COLO829 (cell line): ENCODE measurements at regions not wholly inside any gene's neighbourhood (a gene's known extent, or its start where the extent isn't known, plus 50 kb on each side); places are given as distances from the start of the nearest gene placed in this dataset.

Experiments used
- DNase-seq: peaks from one replicate; pipeline ENCODE4 v3.0.0; 2012; ENCODE audit warnings: low spot score

DNA sequence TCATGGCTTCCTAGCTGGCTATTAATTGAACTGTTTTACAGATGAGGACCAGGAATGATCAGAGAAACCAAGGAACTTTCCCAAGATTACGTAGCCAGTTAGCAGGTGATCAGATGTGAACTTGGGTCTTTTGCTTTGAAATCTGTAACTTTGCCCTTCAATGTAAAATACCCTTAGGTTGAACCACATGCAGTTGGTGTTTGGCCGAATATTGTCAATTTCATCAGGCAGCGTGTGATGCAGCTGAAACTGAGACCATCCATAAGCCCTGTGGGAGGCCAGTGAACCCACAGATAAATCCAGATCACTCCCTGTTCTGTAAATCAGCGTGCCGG is 150.8 kb downstream of the ETS2 start:
- DNase-seq, result no peak

DNA sequence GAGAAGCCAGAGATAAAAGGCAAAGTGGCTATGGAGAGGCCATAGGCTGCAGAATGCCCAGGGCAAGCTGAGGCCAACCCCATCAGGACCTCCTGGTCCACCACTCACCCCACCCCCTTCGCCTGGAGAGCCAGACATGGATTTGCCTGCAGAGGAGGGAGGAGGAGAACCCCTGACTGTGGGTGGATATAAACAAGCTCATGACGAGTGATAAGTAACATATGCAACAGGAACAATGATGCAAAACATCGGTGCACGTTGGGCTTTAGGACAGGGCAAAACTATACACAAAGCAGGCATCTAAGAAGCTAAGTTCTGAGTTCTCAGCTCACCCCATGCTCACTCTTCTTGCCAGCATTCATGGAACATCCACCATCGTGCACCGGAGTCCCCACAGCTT is 150.3 kb downstream of the ETS2 start:
- DNase-seq, result no peak

DNA sequence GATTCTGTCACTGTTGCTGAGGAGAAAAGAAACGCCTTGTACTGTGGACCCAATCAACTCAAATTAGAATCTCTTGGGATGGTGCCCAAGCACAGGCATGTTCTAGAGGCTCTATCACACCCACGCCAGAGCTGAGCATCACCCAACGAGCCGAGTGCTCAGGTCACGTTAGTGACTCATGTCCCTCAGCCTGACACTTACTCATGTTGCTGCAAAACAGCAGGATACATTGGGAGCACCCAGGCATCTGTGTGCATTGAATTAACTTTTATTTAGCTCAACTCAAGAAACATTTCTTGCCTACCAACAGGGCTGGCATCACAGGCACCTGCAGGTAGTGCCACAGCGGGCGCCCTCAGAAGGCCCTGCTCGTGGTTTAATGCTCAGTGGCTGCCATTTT is 149.8 kb downstream of the ETS2 start:
- no peak for DNase-seq

DNA sequence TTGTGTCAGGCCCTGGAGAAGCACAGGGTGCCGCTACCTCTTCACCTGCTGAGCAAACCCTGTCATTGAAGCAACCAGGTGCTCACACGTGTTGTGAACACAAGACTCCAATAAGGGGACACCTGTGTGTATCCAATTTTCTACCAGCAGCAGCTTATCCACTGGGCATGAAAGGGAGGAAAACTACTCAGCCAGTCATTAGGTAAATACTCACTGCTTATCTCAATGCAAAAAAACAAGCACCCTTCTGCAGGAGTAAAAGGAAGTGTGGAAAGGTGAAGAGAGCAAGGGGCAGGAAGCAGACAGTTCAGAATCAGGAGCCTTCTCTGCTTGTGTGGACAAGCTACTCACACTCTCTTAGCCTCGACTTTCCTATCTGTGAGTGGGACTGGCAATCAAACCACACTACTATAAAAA is 148.9 kb downstream of the ETS2 start:
- no peak for DNase-seq

DNA sequence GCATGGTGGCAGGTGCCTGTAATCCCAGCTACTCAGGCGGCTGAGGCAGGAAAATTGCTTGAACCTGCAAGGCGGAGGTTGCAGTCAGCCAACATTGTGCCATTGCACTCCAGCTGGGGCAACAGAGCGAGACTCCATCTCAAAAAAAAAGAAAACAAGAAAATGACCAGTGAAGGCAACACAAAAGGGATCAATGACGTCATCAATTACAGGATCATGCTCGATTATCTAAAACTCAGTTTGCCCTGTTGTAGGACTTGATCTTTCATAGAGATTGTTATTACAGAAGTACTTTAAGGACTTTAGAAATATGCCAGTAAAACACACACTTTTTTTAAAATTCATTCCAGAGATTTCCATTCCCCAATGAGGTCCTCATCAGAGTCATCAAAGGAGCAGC is 147.8 kb downstream of the ETS2 start:
- no peak for DNase-seq

DNA sequence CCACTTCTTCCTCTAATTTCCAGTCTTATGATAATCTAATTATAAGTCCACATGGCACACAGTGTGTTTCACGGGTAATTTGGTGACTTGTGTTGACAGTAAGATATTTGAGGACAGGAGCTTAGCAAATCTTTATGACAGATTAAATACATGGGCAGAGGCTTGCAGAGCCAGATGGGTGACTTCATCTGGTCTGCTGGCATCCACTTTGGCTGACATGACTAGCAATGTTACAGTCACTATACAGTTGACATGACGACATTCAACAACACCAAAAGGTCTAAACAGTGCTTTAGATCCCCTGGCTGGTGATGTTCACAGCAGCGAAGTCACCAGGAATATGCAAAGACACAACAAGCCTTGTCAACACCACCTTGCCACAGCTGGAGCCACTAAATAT is 147.2 kb downstream of the ETS2 start:
- no peak for DNase-seq

DNA sequence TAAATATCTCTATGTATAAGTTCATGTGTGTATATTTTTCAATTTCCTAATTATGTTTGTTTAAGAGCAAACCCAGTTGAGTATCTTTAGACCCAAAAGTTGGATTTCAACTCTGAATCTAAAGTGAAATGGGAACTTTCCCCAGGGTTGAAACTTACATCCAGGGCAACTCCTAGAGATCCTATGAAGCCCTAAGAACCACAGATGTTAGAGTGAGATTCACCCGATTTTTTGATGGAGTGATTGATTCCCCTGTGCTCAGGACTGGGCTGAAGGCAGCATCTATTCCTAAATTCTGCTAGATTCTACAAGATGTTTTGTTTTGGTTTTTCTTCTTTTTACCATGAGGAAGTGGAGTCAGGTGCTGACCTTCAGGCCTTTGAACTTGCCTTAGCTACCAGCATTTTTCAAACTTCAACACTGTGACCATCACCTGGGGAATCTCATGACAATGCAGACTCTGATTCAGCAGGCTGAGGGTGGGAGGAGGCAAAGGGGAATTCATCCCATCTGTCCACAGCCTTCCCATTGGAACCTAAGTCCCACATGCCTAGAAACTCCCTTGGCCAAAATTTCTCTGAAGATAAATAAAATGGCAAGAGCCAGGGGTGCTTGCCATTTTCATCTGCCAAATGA is 145.5 kb downstream of the ETS2 start:
- no peak for DNase-seq

DNA sequence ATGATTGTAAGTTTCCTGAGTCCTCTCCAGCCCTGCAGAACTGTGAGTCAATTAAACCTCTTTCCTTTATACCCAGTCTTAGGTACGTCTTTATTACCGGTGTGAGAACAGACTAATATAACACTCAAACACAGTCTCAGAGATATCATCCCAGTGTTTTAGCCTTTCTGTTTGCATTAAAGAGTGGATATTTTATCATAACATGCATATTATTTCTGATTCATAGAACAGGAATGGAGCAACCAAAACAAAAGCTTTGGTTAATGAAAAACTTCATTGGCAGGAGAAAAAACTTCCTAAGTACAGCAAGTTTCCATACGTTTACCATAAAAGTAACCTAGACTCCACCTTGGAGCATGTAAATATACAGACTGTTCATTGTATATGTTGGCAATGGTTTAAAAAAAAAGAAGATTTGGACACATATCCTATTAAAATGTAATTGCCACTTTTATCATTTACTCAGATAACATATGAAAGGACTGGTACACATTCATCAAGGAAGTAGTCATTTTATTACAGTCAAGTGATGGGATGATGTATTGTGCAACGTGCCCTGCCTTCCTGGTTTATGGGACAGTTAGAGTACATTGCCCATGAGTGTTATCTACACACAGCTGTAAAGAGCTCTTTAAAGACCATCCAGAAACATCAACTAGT is 144.8 kb downstream of the ETS2 start:
- DNase-seq, result no peak

DNA sequence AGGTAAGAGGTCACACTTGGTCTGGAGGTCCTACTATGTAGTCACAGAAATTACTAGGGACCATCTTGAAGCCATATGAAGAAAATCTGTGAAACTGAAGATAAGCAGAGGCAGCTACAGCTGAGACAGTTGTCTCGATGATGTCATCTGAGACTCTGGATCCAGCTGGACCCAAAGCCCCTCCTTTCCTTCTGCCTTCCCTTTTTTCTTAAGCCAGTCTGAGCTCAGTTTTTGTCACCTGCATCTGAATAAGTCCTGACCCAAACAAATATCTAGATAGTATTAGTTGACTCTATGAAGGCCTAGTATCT is 143.3 kb downstream of the ETS2 start:
- DNase-seq, result no peak

DNA sequence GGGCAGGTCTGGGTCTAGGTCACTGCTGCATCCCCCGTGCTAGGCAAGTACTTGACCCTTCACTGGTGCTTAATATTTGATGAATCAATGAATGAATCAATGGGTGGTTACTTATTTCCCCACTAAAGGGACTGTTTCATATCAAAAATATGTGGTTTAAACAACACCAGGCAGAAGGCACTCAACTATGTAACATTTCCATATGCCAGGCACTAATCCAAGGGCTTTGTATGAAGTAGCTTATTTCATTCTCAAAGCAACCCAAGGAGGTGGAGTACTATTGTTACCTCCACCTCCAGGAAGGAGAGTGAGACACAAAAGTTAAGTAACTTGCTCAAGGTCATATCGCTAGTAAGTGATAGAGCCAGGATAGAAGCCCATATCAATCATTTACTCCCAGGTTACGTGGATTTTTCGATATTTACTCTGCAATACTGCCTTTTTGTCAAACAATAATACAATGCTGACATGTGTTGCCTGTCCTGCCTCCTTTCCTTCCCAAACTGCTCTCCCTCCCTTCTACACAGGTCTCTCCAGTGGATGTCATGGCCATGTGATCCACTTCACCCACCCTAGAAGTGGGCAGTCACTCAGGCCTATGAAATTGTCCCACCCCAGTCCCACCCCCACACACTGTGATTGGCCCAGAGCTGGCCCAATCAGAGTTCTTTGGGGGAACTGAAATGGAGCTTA is 142.8 kb downstream of the ETS2 start:
- no peak for DNase-seq

DNA sequence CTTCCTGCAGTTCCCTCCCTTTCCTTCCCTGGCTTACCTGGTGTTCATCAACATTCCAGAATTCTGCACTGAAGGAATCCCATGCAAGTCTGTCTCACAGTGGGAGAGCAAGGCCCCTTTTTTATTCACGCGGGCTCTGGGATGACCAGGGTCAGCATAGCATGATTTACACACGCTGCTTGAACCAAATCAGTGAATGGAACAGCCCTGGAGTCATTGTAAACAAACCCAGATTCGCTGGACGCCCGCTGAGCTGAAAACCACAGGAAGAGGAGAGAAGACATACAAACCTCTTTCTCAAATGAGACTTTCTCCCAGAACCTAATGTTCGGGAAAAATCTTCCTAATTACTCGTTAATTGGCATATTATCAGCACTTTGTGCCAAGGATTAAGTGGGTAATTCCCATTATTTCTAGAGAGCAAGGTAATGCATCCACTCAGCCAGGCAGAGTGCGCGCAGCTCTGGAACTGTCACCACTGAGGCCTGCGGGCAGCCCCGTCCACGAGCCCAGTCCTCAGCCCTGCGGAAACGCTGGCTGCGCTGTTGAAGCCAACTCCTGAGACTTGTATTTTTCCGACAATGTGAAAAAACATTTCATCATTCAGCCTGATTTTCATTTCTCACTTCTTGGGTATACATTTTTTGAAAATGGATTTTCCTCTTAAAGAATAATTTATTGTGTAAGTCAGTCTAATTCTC is 140.0 kb downstream of the ETS2 start:
- DNase-seq, result no peak

DNA sequence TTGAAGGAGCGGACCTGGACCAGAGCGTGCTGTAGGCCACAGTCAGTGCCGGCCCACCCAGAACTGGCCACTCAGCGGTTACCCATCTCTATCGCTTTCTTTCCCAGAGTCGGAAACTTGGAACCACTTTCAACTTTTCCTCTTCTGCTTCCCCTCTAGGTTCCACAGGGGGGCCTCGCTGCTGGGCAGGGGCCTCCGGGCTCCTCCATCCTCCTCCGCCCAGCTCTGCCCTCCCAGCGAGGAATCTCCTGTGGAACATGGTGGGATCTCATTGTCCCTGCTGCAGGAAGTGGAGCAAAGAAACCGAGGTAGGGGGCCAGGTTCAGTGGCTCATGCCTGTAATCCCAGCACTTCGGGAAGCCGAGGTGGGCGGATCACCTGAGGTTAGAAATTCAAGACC is 139.2 kb downstream of the ETS2 start:
- DNase-seq, result no peak

DNA sequence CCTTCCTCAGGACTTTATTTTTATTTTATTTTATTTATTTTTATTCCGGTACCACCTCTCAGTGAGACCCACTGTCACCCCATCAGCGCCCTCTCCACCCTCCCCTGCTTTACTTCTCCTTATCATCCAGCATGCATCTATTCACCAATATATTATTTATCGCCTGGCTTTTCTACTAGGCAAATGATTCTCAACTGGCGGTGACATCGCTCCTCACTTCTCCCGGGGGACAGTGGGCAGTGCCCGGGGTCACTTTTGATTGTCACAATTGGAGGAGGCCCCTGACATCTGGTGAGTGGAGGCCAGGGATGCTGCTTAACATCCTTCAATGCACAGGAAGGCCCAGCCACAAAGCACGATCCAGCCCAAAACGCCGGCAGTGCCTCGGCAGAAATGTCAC is 138.7 kb downstream of the ETS2 start:
- no peak for DNase-seq

DNA sequence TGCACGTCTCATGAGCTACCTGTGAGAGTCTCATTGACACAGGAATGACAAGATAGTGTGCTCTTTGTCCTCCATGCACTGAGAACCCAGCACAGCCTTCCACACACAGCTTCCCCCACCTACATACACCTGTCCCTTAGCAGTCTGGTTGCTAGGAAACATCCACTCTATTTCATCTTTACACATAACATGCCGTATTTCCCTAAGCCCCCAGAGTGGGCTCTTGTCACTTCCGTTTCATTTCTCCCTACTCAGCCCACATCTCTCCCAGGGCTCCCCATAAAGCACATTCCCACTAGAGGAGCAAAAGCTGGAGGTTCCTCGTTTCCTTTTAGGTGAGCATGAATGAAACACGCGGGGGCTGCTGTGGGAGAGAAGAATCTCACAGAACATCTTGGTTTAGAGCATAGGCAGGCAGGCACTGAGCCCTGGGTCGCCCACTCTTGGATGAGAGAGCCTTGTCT is 137.1 kb downstream of the ETS2 start:
- DNase-seq, result no peak

DNA sequence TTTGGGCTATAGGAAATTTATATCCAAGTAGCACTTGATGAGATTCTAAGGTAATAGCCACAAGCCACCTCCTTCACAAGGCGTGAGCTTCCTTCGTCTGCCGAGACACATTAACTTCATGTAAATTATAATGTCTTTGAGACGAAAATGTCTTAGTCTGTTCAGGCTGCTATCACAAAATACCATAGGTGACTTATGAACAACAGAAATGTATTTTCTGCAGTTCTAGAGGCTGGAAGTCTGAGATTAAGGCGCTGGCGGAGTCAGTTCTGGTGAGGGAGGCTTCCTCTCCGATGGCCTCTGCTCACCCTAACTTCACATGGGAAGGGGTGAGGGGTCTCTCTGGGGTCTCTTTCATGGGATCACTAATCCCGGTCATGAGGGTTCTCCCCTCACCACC is 133.0 kb downstream of the ETS2 start:
- no peak for DNase-seq

DNA sequence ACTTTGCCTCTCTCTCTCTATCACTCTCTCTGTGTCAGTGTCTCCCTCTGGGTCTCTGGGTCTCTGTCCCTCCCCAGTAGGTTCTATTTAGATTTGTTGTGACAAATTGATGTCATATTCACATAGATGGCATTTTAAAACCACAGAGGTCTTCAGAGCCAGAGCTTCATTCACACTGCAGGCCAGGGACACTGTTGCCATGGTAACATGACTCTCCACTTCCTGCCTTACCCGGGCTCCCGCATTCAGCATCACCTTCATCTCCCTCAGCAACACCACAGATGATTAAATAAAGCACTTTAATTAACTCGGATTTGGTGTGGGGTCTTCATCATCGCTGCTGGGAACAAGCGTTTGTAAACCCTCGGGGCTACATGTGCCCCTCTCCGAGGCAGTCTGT is 132.6 kb downstream of the ETS2 start:
- DNase-seq, result no peak

DNA sequence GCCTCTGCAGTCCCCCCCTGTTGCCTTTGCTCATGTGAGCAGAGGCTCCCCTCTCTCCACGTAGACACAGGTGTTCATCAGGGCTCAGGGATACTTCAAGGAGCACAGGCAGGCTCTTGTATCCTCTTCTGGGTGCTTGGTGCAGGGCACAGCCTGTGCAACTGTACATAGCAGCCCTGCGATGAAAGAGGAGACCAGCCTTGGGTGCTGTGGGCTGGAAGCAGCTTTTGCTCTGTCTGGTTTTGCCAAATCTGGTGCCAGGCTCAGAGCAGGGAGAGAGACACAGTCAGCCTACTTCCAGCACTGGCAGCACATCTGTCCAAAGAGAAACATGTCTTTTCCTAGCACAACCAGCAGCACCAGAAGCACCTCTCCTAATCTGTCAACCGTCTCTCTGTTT is 132.1 kb downstream of the ETS2 start:
- DNase-seq, result no peak

DNA sequence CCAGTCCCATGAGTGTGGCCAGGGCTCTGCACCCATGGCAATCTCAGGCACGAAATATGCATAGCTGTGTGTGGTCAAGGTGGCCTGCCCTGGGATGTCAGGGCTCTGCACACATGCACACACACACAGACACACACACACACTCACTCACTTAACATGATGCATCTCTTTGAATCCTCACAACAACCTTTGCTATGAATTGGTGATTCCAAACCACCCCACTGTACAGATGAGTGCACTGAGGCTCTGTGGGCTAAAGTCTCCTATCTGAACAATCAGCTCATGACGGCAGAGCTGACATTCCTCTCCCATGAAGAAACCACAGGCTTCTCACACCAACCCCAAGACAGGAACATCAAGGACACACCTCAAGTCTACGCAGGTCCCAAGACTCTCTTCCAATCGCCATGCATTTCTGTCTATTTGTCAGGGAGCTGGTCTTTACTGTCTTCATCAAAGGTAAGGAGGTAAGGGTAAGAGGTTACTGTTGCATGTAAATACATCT is 131.6 kb downstream of the ETS2 start:
- no peak for DNase-seq

DNA sequence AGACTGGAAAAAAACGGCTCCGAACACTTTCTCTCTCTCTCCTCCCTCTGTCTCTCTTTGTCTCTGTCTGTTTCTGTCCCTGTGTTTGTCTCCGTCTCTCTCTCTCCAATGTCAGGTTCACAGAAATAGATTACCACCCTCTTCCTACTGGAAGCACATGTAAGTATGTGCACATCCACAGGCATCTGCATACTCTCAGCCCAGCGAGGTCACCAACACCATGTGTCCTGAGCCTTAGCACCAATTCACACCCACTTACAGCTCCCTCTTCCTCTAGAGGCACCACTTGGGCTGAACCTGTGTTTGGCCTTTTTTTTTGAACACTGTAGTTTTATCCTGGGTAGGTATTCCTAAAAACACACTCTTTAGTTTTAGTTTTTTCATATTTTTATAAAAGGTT is 130.5 kb downstream of the ETS2 start:
- no peak for DNase-seq

DNA sequence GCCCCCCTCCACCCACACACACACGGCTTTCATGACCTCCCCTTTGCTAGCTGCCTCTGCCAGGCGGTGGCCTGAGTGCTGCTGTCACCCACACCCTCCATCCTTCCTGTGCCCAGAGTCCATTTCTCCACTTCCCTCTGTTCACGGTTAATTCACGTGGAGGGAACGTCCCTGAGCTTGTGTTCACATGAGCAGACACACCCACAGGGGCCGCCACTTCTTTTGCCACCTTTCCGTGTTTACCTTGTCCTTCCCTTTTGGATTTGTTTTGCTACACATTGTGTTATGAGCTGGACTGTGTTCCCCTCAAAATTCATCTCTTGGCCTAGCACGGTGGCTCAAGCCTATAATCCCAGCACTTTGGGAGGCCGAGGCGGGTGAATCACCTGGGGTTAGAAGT is 128.0 kb downstream of the ETS2 start:
- no peak for DNase-seq

DNA sequence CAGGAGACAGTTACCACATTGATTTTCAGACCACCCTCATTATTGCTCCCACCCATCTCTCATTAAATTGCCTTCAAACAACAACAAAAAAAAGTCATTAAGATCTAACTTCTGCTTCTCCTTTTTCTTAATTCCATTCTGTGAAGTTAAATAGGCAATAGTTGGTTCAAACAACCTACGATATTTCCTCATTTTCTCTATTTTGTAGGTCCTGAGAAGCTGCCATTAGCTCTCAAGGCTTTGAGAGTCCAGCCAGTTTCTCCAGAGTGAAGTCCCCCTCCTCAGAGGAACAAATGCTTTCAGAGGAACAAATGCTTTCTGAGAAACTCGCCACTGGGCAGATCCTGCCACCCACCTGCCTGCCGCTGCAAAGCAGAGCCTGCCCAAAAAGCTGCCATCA is 125.6 kb downstream of the ETS2 start:
- no peak for DNase-seq

DNA sequence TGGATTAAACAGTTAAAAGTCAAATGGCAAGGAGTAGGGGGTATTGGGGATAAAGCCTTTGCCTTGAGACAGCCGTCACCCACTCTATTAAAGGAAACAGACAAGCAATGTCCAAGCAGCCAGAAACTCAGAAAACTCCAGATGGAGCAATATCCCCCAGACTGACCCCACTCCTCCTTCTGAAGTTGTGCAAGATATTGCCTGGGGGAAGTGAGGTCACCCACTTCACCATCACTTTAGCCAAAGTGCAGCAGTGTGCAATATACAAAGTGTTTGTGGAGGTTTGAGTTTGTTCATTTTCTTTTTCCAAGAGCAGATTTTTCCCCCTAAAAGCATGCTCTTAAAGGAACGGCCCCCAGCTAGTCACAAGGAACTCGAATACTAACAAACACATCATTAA is 125.1 kb downstream of the ETS2 start:
- no peak for DNase-seq

DNA sequence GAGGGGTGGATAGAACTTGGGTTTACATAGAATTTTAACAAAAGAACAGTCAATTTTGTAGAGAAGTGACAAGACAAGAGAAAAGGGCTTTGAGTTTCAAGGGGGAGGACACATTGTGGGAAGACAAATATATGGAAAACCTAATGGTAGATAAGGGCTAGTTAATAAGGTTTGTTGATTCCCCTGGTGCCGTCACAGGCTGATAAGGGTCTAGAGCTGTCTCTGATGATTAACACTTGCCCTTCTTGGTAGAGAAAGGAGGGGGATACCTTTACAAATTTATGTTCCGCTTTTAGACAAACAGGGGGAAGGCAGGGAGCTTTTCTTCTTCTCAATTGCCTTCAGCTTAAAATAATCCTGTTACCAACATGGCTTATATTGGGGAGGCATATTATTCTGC is 124.3 kb downstream of the ETS2 start:
- DNase-seq, result no peak
